Ascending aorta (tissue), 2 donors: ENCODE measurements at regions not wholly inside any gene's neighbourhood (a gene's known extent, or its start where the extent isn't known, plus 50 kb on each side); places are given as distances from the start of the nearest gene placed in this dataset.

Experiments
- DNase-seq, 2 donors: peaks; one replicate each; pipeline ENCODE4 v3.0.0-alpha.2; 2019; ENCODE audit warnings: low spot score in 2 of 2
- H3K27ac ChIP-seq, 2 donors: fragments of 200-600 bp; sonication (generic); one replicate each; pipeline ENCODE4 v1.5.1; 2016 to 2017; ENCODE audit warnings: mild to moderate bottlenecking in 1 of 2
- H3K27me3 ChIP-seq: fragments of 200-600 bp; sonication (generic); one replicate; pipeline ENCODE4 v1.5.1; 2017
- H3K36me3 ChIP-seq, 2 donors: fragments of 200-600 bp; sonication (generic); one replicate each; pipeline ENCODE4 v1.5.1; 2016
- H3K4me1 ChIP-seq, 2 donors: fragments of 200-600 bp; sonication (generic); one replicate each; pipeline ENCODE4 v1.5.1; 2016 to 2017; ENCODE audit warnings: mild to moderate bottlenecking in 1 of 2
- H3K4me3 ChIP-seq, 2 donors: fragments of 200-600 bp; sonication (generic); one replicate each; pipeline ENCODE4 v1.5.1; 2016 to 2017; ENCODE audit warnings: mild to moderate bottlenecking in 1 of 2
- H3K9me3 ChIP-seq, 2 donors: fragments of 200-600 bp; sonication (generic); one replicate each; pipeline ENCODE4 v1.5.1; 2016
- CTCF ChIP-seq, 3 experiments: fragments of 200-600 bp in 2 of 3; fragments of 450-650 bp in 1 of 3; sonication (generic) in 2 of 3; IDR thresholded peaks; one replicate each; pipeline ENCODE4 v1.5.1; 2016 to 2019; ENCODE audit warnings: antibody characterized with exemption in 3 of 3, mild to moderate bottlenecking in 1 of 3, moderate library complexity in 1 of 3
- intact Hi-C: fragments of 100-400 bp; cut with DNase I; formaldehyde crosslinking; loops from one replicate; pipeline ENCODE4 v1.15.1; 2023

- H3K36me3 ChIP-seq = no peaks in the 10 kb centered on the region
- no peak for DNase-seq
- no peak overlapping the region for H3K4me3 ChIP-seq
- no peaks in the 10 kb centered on the region for H3K4me1 ChIP-seq
- no peaks in the 10 kb centered on the region for H3K27me3 ChIP-seq
- TF ChIP-seq CTCF (IDR thresholded peaks at IDR 0.05) = no peak
- intact Hi-C loops = no loop called here
- H3K27ac ChIP-seq = no peak overlapping the region
- no peaks in the 10 kb centered on the region for H3K9me3 ChIP-seq
Measured at GRCh38 chr13:48159826-48160225, 64.9 kb upstream of the MED4 start.

- DNase-seq = no peak
- TF ChIP-seq CTCF (IDR thresholded peaks at IDR 0.05) = no peak
- intact Hi-C loops = no loop called here
- Histone ChIP-seq H3K9me3 (no peaks in the 10 kb centered on the region), H3K27me3 (no peaks in the 10 kb centered on the region), H3K4me3 (no peak overlapping the region), H3K36me3 (no peaks in the 10 kb centered on the region), H3K27ac (no peak overlapping the region), H3K4me1 (no peaks in the 10 kb centered on the region)
Measured at GRCh38 chr13:48159401-48159800, 64.5 kb upstream of the MED4 start.

GRCh38 chr13:48158915-48159314 lies 64.0 kb upstream of the MED4 start:
- no peaks in the 10 kb centered on the region for H3K4me1 ChIP-seq
- no peaks in the 10 kb centered on the region for H3K9me3 ChIP-seq
- H3K36me3 ChIP-seq = no peaks in the 10 kb centered on the region
- TF ChIP-seq CTCF (IDR thresholded peaks at IDR 0.05) = no peak
- intact Hi-C loops = no loop called here
- H3K27me3 ChIP-seq = no peaks in the 10 kb centered on the region
- H3K27ac ChIP-seq = peak overlapping the region in 1 of 2 donors; percentile 1
- DNase-seq = no peak
- no peak overlapping the region for H3K4me3 ChIP-seq

GRCh38 chr13:48158290-48158689 lies 63.4 kb upstream of the MED4 start:
- no peak for DNase-seq
- intact Hi-C loops = no loop called here
- TF ChIP-seq CTCF (IDR thresholded peaks at IDR 0.05) = no peak
- Histone ChIP-seq H3K4me3 (no peak overlapping the region), H3K27ac (no peak overlapping the region), H3K9me3 (no peaks in the 10 kb centered on the region), H3K36me3 (no peaks in the 10 kb centered on the region), H3K4me1 (no peaks in the 10 kb centered on the region), H3K27me3 (no peaks in the 10 kb centered on the region)

- no peak for DNase-seq
- Histone ChIP-seq H3K9me3 (no peaks in the 10 kb centered on the region), H3K27ac (peak overlapping the region; percentile 25 to 27), H3K27me3 (no peaks in the 10 kb centered on the region), H3K4me3 (no peak overlapping the region), H3K4me1 (no peaks in the 10 kb centered on the region), H3K36me3 (no peaks in the 10 kb centered on the region)
- no peak for TF ChIP-seq CTCF (IDR thresholded peaks at IDR 0.05)
- intact Hi-C loops = no loop called here
Measured at GRCh38 chr13:48156466-48156865, 61.6 kb upstream of the MED4 start.

- TF ChIP-seq CTCF (IDR thresholded peaks at IDR 0.05) = no peak
- H3K27ac ChIP-seq = peak overlapping the region in 1 of 2 donors; percentile 25
- no peaks in the 10 kb centered on the region for H3K36me3 ChIP-seq
- no peaks in the 10 kb centered on the region for H3K27me3 ChIP-seq
- H3K4me3 ChIP-seq = no peak overlapping the region
- no peaks in the 10 kb centered on the region for H3K4me1 ChIP-seq
- H3K9me3 ChIP-seq = no peaks in the 10 kb centered on the region
- intact Hi-C loops = no loop called here
- no peak for DNase-seq
Measured at GRCh38 chr13:48155848-48156247, 60.9 kb upstream of the MED4 start.
